SK-N-SH treated with all-trans-retinoic acid at 6 μM for 48 hours (cell line): ENCODE measurements at regions not wholly inside any gene's neighbourhood (a gene's known extent, or its start where the extent isn't known, plus 50 kb on each side); places are given as distances from the start of the nearest gene placed in this dataset.

Source experiments
- BACH2 ChIP-seq: fragments of 250-450 bp; sonication (Bioruptor Pico); IDR thresholded peaks from 2 replicates; pipeline ENCODE4 v1.9.0; 2021; ENCODE audit warnings: mild to moderate bottlenecking, borderline replicate concordance
- CREB5 ChIP-seq: fragments of 250-450 bp; sonication (Bioruptor Pico); IDR thresholded peaks from 2 replicates; pipeline ENCODE4 v1.5.1; 2020; ENCODE audit warnings: low read depth, mild to moderate bottlenecking, moderate library complexity
- GLIS3 ChIP-seq: fragments of 250-450 bp; sonication (Bioruptor Pico); IDR thresholded peaks from 2 replicates; pipeline ENCODE4 v1.5.0; 2020; ENCODE audit warnings: mild to moderate bottlenecking, moderate library complexity
- OSR1 ChIP-seq: fragments of 250-450 bp; sonication (Bioruptor Pico); IDR thresholded peaks from 2 replicates; pipeline ENCODE4 v1.8.0; 2022; ENCODE audit warnings: moderate library complexity, mild to moderate bottlenecking, inconsistent platforms
- PATZ1 ChIP-seq: fragments of 250-450 bp; sonication (Bioruptor Pico); IDR thresholded peaks from 2 replicates; pipeline ENCODE4 v1.8.0; 2020; ENCODE audit warnings: mild to moderate bottlenecking, moderate library complexity, borderline replicate concordance
- PPARA ChIP-seq: fragments of 250-450 bp; sonication (Bioruptor Pico); IDR thresholded peaks from 2 replicates; pipeline ENCODE4 v1.5.0; 2020; ENCODE audit warnings: mild to moderate bottlenecking, borderline replicate concordance
- RARB ChIP-seq: fragments of 250-450 bp; sonication (Bioruptor Pico); IDR thresholded peaks from 2 replicates; pipeline ENCODE4 v1.8.0; 2021; ENCODE audit warnings: mild to moderate bottlenecking, moderate library complexity
- TCF4 ChIP-seq: fragments of 250-450 bp; sonication (Bioruptor Pico); IDR thresholded peaks from 2 replicates; pipeline ENCODE4 v1.8.0; 2021; ENCODE audit warnings: mild to moderate bottlenecking, moderate library complexity, borderline replicate concordance
- ZFP3 ChIP-seq: fragments of 250-450 bp; sonication (Bioruptor Pico); IDR thresholded peaks from 2 replicates; pipeline ENCODE4 v1.5.0; 2020; ENCODE audit warnings: mild to moderate bottlenecking, moderate library complexity
- ZFP30 ChIP-seq: fragments of 450-650 bp; formaldehyde crosslinking; IDR thresholded peaks from 2 replicates; pipeline ENCODE4 v1.5.0; 2022; ENCODE audit warnings: mild to moderate bottlenecking, moderate library complexity
- ZNF70 ChIP-seq: fragments of 450-650 bp; formaldehyde crosslinking; IDR thresholded peaks from 2 replicates; pipeline ENCODE4 v1.5.0; 2020; ENCODE audit warnings: mild to moderate bottlenecking, moderate library complexity

GRCh38 chr1:177798614-177799013 is 171.2 kb downstream of the SEC16B start:
- TF ChIP-seq RARB (CRISPR knock-in tag) (no peak), PATZ1 (CRISPR knock-in tag) (no peak), GLIS3 (CRISPR knock-in tag) (no peak), CREB5 (CRISPR knock-in tag) (no peak), ZNF70 (CRISPR knock-in tag) (no peak), ZFP3 (CRISPR knock-in tag) (no peak), PPARA (CRISPR knock-in tag) (no peak), OSR1 (CRISPR knock-in tag) (no peak), TCF4 (CRISPR knock-in tag) (no peak), ZFP30 (CRISPR knock-in tag) (no peak), BACH2 (CRISPR knock-in tag) (no peak)
